GM19397 (cell line): ENCODE measurements at regions not wholly inside any gene's neighbourhood (a gene's known extent, or its start where the extent isn't known, plus 50 kb on each side); places are given as distances from the start of the nearest gene placed in this dataset.
"Not testable (repeated sequence)": the region's sequence is repeated elsewhere in the genome, so short reads cannot be mapped to it uniquely, and the experiment has no call there.

Source experiments
- ATAC-seq: cut with Tn5 transposase; IDR thresholded peaks from one replicate; pipeline ENCODE4 v1.9.1; 2021; ENCODE audit warnings: mild to moderate bottlenecking, moderate library complexity; ENCODE audit not compliant: unreplicated experiment

DNA sequence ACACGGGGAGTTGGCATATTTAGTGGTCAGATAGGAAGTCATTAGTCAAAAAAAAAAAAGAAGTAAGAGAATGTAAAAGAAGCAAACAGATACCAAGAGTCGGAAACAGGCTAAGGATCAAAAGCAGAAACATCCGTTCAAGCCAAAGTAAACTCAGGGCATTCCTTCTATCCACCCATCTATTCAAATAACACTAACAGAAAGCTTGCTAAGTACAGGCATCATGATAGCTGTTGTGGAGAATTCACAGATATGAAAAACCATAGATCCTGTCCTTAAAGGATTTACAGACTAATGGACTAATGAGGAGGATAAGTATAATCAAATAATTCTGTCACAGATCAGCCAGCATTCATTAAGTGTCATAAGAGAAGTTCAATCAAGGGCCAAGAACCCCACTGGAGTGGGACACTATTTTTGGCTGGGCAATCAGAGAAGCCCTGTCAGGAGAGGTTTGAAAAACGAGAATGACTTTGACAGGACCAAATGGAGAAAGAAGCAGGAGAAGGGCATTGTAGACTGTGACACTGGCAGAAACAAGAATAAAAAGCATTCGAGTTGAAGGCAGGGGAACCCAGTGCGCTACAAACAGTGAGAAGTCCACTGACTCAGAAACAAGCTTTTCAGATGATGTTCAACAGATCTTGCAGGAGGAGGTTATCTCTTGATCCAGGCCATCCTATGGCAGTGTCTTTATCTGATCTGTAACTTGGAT is 154.2 kb upstream of the TSLP start:
- ATAC-seq: no peak

DNA sequence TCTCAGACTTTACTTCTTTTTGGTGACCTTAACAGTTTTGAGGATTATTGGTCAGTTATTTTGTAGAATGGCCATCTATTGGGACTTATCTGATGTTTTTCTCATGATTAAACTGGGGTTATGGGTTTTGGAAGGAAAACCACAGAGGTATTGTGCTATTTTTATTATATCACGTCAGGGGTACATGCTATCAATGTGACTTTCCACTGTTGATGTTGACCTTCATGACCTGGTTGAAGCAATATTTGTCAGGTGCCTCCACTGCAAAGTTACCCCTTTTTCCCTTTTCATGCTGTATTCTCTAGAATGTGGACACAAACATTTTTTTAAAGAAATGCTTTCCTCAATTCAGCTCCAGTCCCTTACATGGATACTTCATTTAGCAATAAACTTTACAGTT is 152.8 kb upstream of the TSLP start:
- ATAC-seq: no peak

DNA sequence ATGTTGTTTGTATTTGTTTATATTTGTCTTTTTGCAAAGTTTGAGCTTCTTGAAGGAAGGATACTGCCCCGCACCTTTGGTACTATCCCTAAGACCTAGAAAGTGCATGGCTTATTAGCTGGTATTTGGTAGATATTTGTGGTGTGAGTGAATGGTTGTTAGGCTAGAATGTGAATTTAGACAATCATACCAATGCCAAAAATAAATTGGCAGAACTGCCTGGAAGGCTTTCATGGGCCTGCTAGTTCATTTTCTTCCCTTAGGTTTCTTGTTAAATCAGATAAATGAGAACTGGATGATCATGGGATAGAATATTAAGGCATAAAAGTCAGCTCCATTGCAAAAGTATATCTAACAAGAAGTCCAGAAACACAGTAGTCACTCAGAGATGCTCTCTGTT is 147.5 kb upstream of the TSLP start:
- no peak for ATAC-seq

DNA sequence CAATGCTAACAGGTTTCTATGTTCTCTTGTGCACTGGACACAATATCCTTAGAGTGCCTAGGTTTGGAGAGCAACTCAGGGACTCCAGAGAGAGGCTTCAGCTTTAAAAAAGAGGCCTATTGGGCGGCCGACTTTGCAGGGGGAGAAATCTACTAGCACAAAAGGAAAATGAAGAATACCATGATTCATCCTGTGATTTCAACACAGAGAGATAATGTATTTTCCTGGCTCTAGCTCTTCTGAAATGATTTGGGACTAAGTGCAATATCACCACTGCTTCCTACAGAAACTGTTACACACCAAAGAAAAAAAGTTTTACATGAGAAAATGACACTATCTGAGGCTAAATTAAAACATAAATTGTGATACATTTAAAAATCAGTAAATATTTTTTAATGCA is 146.1 kb upstream of the TSLP start:
- ATAC-seq: no peak

DNA sequence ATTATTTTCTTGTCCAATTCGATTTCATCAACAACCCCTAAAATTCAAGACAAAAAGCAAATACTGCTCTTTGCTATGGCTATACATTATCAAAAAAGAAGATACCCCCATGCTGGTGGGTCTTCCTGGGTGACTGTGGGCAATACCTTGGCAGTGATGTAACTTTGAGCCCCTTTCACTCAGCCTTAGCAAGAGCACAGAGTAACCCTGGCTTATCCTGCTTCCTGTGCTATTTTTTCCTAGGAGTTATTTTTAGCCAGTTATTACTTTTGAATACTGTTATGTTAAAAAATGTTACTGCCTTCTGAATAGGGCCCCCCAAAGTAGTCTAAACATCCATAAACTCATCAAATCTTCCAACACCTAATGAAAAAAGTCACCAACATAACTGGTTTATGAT is 145.6 kb upstream of the TSLP start:
- ATAC-seq: no peak

DNA sequence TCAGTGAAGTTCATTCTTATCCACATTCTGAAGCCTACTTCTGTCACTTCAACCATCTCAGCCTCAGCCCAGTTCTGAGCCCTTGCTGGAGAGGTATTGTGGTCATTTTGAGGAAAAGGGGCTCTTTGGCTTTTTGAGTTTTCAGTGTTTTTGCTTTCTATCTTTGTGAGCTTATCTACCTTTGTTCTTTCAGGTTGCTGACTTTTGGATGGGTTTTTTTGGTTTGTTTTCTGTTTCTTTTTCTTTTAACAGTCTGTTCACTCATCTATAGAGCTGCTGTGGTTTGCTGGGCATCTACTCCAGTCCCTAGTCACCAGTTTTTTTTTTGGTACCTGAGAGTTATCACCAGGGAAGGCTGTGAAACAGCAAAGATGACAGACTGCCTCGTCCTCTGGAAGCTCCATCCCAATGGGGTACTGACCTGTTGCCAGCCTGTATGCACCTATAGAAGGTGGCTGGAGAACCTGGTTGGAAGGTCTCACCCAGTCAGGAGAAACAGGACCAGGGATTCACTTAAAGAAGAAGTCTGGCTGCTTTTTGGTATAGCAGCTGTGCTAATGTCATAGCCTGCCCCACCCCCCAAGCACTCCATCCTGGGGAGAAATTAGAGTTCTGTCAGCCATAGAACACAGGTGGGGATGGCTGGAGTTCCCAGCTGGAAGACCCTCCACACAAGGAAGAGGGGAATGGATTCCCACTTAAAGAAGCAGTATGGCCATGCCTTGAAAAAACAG is 138.6 kb upstream of the TSLP start:
- ATAC-seq: no peak

DNA sequence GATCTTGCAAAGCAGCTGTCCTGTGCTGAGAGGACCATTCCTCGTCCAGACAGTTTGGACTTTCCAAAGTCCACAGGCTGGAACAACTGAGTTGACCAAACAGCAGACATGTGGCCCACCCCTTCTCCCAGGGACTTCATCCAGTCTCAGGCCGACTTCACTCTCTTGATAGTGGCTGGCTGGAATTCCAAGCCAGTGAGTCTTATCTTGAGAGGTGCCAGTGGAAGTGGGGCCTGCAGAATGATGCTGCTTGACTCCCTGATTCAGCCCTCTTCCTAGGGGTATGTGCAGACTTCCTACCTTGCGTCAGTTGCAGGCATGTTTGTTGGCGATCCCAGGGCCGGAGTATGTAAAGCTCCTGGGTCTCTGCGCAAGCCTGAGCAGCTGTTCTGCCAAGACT is 131.4 kb upstream of the TSLP start:
- ATAC-seq: no peak

DNA sequence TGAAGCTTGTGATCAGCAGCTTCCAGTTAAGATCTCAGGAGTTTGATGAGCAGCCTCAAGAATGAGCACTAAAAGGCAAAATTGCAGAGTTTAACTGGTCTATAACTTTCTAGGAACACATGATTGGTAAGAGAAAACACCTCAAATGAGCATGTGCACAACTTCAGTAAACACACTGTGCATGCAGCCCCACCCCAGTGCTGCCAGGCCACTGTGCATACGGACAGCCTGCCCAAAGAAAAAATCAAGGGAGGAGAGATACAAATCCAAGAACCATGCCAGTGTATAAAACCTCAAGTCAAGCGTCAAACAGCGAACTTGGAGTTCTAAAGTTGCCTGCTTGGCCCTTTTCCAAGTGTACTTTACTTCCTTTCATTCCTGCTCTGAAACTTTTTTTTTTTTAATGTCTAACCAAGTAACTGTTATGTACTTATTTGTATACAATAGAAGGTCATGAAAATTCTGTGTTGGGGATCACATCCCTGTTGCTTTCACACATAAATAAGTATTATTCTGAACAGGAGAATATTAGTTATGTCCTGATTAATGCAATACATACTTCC is 125.6 kb upstream of the TSLP start:
- ATAC-seq: no peak

DNA sequence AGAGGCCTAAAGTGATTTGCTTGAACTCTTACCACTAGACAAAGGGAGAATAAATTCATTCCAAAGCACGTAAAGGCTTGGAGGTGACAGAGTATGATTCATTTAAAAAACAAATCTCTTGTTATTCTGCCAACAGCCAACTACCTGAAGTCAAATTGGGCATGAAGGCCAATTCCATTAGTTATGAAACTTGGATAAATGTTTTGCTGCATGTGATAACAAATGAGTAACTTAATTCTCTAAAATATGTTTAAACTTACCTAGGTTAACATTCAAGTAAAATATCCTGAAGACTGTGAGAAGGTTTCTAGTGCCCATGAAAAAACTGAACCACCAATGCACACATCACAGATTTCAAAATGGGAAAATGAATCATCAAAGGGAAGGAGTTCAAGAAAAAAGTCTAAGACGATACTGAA is 120.1 kb upstream of the TSLP start:
- no peak for ATAC-seq

DNA sequence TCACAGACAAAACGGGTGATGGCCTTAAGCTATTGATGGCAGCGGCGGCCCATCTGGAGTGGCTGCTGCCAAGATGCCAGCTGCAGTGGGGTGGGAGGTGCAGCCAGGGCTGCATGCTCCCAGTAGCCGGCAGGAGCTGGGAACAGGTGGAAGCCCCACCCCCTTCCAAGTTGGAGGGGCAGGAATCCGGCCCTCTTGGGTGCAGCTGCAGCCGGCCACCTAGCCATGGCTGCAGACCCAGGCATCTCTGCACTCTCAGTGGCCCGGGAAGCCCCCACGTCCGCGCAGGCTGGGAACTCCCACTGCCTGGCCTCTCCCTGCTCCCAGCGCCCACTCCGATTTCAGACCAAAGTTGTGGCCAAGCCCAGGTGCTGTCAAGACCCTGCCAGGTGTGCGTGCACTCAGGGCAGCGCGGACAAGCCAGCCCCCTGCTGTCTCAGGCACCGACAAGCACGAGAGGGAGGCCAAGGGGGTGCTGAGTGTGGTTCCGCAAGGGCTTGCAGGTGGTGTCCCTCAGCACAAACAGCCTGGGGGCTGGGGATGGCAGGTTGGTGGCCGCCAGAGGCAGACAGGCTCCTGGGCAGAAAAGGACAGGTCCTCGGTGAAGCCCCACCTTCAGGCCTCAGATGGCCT is 115.1 kb upstream of the TSLP start:
- no peak for ATAC-seq

DNA sequence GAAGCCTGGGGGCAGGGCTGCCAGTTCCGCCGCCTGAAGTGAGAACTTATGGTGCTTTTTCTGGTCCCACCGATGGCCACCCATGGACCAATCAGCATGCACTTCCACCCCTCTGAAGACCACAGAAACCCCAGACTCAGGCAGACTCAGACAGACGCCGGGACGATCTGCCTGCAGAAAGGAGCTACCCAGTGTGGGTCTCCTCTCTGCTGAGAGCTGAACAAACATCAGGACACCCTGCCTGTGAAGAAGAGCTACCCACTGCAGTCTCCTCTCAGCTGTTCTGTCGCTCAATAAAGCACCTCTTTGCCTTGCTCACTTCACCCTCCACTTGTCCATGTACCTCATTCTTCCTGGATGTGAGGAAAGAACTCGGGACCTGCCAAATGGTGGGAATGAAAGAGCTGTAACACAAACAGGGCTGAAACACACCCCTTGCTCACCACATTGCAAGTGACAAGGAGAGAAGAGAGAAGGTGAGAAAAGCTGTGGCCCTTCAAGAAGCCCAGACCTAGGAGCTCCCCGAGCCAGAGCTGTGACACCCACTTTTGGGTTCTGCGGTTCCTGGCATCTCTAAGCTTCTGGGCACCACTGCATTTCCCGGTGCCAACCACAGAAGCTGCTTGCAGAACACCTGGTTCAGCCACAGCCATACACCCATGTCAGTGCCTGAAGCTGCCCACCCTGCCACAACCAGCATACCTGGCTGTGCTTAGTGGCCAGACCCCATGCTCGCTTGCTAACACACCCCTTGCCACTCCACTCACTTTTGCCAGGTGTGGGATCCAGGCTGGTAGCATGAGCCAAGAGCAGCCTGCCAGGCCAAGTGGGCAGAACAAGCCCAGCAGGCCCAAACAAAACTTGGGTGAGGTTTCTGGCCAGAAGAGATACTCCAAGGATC is 114.3 kb upstream of the TSLP start:
- ATAC-seq: no peak

DNA sequence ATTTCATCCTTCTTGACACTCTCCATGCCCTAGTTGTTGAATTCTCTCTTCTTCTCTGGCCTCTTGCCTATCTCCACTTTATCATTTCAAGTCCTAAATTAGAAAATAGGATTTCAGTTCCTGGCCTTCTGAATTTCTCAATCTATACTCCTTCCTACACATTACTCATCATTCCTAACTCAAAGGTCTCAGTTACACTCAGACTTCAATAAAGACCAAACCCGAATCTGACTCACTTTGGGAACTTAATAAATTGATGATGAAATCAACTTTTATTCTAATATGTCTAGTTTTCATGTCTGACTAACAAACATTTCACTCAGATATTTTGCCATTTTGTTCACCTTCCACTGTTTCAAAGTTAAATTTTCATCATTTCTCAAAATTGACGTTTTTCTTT is 113.6 kb upstream of the TSLP start:
- no peak for ATAC-seq

DNA sequence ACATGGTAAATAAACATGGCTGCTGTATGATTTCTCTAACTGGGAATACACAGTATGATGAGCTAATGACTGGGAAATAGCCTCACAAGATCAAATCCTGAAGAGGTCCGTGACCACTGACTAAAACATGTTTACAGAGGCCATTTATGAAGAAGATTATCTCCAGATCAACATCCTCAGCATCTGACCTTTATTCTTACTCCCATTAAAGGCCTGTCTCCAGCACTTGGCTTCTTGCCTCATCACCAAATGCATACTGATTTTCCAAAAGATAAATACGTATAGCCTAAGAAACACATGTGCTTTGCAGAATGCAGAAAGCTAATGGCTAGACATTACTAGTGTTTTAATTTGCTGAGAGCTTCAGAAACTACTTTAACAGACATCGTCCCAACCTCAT is 108.0 kb upstream of the TSLP start:
- ATAC-seq: no peak

DNA sequence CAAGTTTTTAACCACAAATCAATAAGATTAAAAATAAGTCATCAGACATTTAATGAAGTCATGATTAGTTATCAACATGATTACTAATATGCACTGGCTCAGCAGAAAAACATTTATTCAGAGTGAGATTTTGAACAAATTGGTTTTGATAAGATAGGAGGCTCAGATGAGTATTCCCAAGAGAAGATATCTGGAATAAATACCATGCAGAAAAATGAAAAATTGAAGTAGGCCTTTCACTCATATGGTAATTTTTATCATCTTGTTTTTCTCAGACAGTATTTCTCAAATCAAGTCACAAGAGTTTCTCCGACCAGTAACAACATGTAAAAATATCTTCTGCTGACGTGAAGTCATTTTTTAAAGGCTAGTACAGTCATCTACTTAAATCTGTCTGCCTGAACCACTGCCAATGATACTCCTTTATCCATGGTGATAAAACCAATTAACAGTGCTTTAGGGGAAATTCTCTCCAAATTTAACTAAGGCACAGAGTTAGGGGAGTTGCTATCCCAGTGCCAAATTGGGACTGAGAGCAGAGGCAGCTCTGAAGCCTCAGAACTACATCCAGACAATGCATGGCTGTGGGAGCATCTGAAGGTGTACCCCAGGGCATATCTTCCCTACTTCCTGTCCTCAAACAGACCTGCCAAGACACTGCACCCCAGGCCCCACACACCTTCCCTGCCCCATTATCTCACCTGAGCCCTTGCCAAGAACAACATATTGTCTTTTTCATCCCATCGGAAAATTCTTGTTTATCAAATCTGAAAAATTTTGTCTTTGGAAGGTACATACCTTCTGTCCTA is 105.5 kb upstream of the TSLP start:
- no peak for ATAC-seq

DNA sequence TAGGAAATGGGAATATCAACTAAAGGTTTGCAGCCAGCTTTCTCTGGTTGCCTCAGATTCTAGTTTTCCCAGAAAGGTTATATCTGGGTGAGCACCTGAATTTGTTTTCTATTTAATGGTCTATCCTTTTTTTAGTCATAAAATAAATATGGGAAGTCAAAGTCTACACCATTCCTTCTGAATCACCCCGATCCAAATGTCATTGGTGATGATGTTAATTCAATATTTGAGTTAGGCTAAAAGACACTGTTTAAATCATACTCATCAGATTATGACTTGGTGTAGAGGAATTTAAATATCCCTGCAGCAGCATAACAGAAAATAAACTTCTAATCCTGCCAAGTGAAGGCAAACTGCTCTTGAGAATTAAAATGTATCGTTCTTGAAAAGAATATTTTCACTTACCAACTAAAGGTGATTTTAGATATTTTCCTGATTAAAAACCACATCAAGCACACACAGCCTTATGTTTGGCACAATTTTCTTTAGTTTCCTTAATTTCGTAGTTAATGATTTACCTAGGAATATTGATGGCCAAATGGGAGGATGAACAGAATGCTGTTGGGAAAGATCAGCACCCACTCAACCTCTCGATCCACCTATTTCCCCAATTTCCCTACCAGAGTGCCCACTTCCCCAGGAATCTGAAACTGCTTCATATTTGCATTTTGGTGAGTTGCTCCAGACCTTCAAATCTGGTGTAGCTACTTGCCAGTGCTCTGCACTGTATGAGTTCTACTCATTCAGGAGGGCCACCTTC is 103.1 kb upstream of the TSLP start:
- no peak for ATAC-seq

DNA sequence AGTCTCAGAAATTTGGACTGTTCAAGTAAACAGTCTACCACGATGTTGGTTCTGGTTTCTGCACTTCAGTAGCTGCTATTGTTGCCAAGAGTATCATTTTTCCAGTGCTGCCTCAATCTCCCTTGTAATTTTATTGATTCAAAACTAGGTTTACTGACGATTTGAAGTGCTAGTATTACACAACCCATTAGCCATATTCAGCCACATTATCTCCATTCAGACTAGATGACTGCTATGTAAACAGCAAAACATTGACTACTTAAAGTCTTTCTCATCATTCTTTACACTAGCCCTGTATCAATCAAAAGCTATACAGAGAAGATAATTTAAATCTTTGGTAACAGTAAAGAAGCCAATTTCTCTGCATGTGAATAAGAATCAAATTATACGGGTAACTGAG is 102.0 kb upstream of the TSLP start:
- ATAC-seq: no peak

DNA sequence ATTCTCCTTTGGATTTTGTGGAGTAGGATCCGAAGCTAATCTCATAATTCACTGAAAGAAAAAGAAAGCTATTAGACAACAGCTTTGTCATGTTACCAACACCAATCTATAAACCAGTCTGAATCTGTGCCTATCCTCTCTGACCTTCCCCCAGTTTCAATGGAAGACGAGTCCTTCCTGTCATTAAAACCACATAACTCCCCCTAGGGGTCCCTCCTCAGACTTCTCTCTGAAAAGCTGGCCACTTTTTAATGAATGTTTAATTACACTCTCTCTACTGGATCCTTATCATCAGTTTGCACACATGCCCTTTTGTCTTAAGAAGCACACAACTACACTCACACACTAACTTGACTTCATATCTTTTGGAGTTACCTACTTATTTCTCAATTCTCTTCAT is 98.0 kb upstream of the TSLP start:
- ATAC-seq: no peak

DNA sequence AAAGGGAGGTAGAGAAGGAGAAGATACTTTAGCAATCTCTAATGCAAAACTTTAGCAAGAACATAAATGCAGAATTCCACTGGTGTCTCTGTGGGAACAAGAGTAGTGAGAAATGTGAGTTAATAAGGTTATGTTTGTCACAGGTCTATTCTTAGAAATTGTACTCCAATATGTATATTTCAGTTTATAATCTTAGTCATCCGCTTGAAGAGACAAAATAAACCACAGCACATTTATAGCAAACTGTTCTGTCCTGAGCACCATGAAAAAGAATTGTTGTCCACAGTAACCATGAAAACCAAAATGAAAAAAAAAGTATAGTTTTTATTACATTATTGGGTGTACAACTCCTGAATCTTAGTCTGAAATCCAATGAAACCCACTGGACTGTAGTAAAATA is 93.6 kb upstream of the TSLP start:
- no peak for ATAC-seq

DNA sequence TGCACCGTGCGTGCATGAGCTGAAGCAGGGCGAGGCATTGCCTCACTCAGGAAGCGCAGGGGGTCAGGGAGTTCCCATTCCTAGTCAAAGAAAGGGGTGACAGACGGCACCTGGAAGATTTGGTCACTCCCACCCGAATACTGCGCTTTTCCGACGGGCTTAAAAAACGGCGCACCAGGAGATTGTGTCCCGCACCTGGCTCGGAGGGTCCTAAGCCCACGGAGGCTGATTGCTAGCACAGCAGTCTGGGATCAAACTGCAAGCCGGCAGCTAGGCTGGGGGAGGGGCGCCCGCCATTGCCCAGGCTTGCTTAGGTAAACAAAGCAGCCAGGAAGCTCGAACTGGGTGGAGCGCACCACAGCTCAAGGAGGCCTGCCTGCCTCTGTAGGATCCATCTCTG is 85.6 kb upstream of the TSLP start:
- ATAC-seq: not testable (repeated sequence)
